ENCODE measurements at regions not wholly inside any gene's neighbourhood (a gene's known extent, or its start where the extent isn't known, plus 50 kb on each side); places are given as distances from the start of the nearest gene placed in this dataset.

DNA sequence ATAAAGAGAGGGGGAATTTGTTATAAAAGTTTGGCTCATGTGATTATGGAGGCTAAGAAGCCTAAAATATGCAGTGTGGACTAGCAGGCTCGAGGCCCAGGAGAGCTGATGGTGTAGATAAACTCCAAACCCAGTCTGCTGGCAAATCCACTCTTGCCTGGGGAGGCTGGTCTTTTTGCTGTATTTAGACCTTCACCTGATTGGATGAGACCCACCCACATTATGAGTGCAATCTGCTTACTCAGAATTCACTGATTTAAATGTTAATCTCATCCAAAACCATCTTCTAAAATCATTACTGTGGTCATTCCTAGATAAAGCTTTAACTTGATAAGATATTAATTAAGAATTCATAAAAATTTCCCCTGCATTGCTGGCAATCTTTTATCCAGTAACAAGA is 473.2 kb downstream of the TMA16 start:
- H3K27ac ChIP-seq: no peak overlapping the region
- TF ChIP-seq CTCF (IDR thresholded peaks at IDR 0.05): no peak
- no peak for TF ChIP-seq POLR2A (IDR thresholded peaks at IDR 0.05)
- no peaks in the 10 kb centered on the region for H3K27me3 ChIP-seq
- H3K9me3 ChIP-seq: no peaks in the 10 kb centered on the region
- no peaks in the 10 kb centered on the region for H3K4me1 ChIP-seq
- no peaks in the 10 kb centered on the region for H3K36me3 ChIP-seq (ENCODE audit: low read depth, missing control alignments)
- 44 to 61% methylated on average over 1 of the region's 1 CpG for WGBS, 2 donors
- H3K4me3 ChIP-seq: no peak overlapping the region
- intact Hi-C loops (cut with DNase I; ENCODE audit: low total_unique reads): no loop called here
- no peak for DNase-seq

DNA sequence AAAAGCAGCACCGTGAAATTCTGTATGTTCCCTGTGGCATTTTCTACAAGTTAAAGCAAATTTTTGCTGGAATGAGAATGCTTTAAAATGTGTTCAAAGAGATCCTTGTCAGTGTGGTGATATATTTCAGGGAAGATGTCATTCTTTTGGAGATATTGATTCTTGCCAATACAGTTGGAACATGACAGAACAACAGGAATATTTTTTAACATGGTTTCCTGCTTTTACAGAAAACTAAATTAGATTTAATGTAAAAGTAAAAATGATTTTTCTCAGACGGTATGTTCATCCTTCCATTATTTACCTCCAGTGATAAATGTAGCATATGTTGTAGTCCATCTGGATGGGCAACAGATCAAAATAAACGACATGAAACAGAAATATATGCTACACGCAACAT is 474.8 kb downstream of the TMA16 start:
- 83 to 84% methylated on average over 4 of the region's 4 CpGs for WGBS, 2 donors
- DNase-seq: no peak
- H3K4me3 ChIP-seq: no peak overlapping the region
- H3K36me3 ChIP-seq (ENCODE audit: low read depth, missing control alignments): no peaks in the 10 kb centered on the region
- TF ChIP-seq CTCF (IDR thresholded peaks at IDR 0.05) (no peak), POLR2A (IDR thresholded peaks at IDR 0.05) (no peak)
- intact Hi-C loops (cut with DNase I; ENCODE audit: low total_unique reads): no loop called here
- H3K27ac ChIP-seq: no peak overlapping the region
- H3K9me3 ChIP-seq: no peaks in the 10 kb centered on the region
- H3K4me1 ChIP-seq: no peaks in the 10 kb centered on the region
- no peaks in the 10 kb centered on the region for H3K27me3 ChIP-seq

- DNase-seq: no peak
Observed at GRCh38 chr4:163976588-163976987, 482.1 kb downstream of the TMA16 start.

GRCh38 chr4:163988391-163988790 is 493.9 kb downstream of the TMA16 start:
- H3K9me3 ChIP-seq: no peaks in the 10 kb centered on the region
- 65 to 71% methylated on average over 5 of the region's 5 CpGs for WGBS, 2 donors
- no peaks in the 10 kb centered on the region for H3K4me1 ChIP-seq
- no peak for TF ChIP-seq CTCF (IDR thresholded peaks at IDR 0.05)
- no peaks in the 10 kb centered on the region for H3K27me3 ChIP-seq
- intact Hi-C loops (cut with DNase I; ENCODE audit: low total_unique reads): no loop called here
- no peak overlapping the region for H3K27ac ChIP-seq
- H3K36me3 ChIP-seq (ENCODE audit: low read depth, missing control alignments): no peaks in the 10 kb centered on the region
- H3K4me3 ChIP-seq: no peak overlapping the region
- no peak for DNase-seq

More at GRCh38 chr4:163976588-163976987, 482.1 kb downstream of the TMA16 start:
- Histone ChIP-seq H3K4me3 (no peak overlapping the region), H3K4me1 (no peaks in the 10 kb centered on the region), H3K27me3 (no peaks in the 10 kb centered on the region), H3K36me3 (ENCODE audit: low read depth, missing control alignments) (no peaks in the 10 kb centered on the region), H3K27ac (no peak overlapping the region), H3K9me3 (no peaks in the 10 kb centered on the region)
- TF ChIP-seq CTCF (IDR thresholded peaks at IDR 0.05) (no peak), POLR2A (IDR thresholded peaks at IDR 0.05) (no peak)
- intact Hi-C loops (cut with DNase I; ENCODE audit: low total_unique reads): no loop called here
- WGBS, 2 donors: 81 to 83% methylated on average over 6 of the region's 6 CpGs

- WGBS, 2 donors: 25 to 31% methylated on average over 6 of the region's 6 CpGs
- TF ChIP-seq POLR2A (IDR thresholded peaks at IDR 0.05) (no peak), CTCF (IDR thresholded peaks at IDR 0.05) (no peak)
- DNase-seq: no peak
- Histone ChIP-seq H3K9me3 (no peaks in the 10 kb centered on the region), H3K27ac (no peak overlapping the region), H3K4me1 (no peaks in the 10 kb centered on the region), H3K36me3 (ENCODE audit: low read depth, missing control alignments) (no peaks in the 10 kb centered on the region), H3K4me3 (no peak overlapping the region), H3K27me3 (no peaks in the 10 kb centered on the region)
- intact Hi-C loops (cut with DNase I; ENCODE audit: low total_unique reads): no loop called here
Observed at GRCh38 chr4:163988865-163989264, 494.4 kb downstream of the TMA16 start.
